AG04449 (cell line): ENCODE measurements at regions not wholly inside any gene's neighbourhood (a gene's known extent, or its start where the extent isn't known, plus 50 kb on each side); places are given as distances from the start of the nearest gene placed in this dataset.

Experiments used
- CTCF ChIA-PET: fragments of 350-600 bp; formaldehyde crosslinking; extraction: SDS; loops from one replicate; lab custom pipeline; 2021; ENCODE audit warnings: antibody characterized with exemption; lab: Yijun Ruan, JAX
- POLR2A ChIA-PET: fragments of 400-600, 350-600 bp; formaldehyde crosslinking; extraction: SDS; loops from one replicate; lab custom pipeline; 2020; ENCODE audit warnings: antibody characterized with exemption, inconsistent platforms; lab: Yijun Ruan, JAX
- DNase-seq: peaks from one replicate; pipeline ENCODE4 v3.0.0-alpha.2; 2010; ENCODE audit warnings: low read depth, low spot score
- H3K4me3 ChIP-seq: 2 replicates; pipeline ENCODE4 v1.5.1; 2011; ENCODE audit warnings: low read depth, mild to moderate bottlenecking, control low read depth, low read length
- TF ChIP-seq, protein P1 (sequence below): IDR thresholded peaks from one replicate; pipeline ENCODE4 v1.5.1; 2011; ENCODE audit warnings: mild to moderate bottlenecking, moderate library complexity, low read length, control low read depth, inconsistent platforms; ENCODE audit not compliant: insufficient read depth; ENCODE audit errors: missing control alignments

DNA sequence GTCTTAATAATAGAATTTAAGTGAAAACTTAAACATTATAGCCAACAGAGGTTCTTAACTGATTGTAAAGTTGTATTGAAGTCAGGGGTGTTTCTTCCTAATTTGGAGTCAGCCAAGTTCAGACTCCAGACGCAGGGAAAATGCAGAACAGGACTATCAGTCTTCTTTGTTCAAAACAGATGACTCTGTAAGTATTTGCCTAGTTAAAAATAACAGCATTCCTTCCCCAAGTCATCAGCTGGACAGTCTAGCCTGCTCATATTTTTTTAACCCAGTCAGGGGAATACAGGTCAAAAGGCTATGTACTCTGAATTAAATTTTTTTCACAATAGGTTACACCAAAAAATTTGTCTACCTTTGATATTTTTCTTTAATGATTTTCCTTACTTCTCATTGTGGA lies 73.8 kb upstream of the DCLK2 start:
- CTCF ChIA-PET: interaction anchor here (0.7 to 10.8 kb wide), 5 partner anchors 27 to 237 kb away, joined by 3 to 136 read pairs (median 4); no protein-coding TSS in a partner anchor
- POLR2A ChIA-PET: interaction anchor here (1.0 kb wide), 1 partner anchor 76 kb away, joined by 3 read pairs; no protein-coding TSS in a partner anchor
- DNase-seq: no peak

DNA sequence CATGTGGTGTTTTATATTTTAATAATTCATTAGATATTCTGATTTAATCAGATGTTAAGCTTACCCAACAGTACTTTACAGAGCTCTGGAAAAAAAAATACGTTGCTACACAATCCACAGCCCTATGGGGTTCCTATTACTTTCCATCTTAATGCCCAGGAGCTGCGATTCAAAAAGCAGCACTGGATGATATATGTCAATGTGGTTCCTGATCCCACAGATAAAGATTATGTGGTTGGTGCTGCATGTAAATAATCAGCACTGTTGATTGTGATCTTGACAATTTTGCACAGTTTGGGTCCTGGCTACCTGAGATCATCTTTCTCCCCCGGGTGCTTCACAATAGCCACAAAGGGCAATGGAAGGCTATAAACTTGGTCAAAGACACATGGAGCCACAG lies 72.7 kb upstream of the DCLK2 start:
- ChIA-PET CTCF (interaction anchor here (1.6 to 10.8 kb wide), 3 partner anchors 19 to 236 kb away, joined by 5 to 136 read pairs (median 51); no protein-coding TSS in a partner anchor), POLR2A (no interaction called here)
- TF ChIP-seq, protein P1, sequence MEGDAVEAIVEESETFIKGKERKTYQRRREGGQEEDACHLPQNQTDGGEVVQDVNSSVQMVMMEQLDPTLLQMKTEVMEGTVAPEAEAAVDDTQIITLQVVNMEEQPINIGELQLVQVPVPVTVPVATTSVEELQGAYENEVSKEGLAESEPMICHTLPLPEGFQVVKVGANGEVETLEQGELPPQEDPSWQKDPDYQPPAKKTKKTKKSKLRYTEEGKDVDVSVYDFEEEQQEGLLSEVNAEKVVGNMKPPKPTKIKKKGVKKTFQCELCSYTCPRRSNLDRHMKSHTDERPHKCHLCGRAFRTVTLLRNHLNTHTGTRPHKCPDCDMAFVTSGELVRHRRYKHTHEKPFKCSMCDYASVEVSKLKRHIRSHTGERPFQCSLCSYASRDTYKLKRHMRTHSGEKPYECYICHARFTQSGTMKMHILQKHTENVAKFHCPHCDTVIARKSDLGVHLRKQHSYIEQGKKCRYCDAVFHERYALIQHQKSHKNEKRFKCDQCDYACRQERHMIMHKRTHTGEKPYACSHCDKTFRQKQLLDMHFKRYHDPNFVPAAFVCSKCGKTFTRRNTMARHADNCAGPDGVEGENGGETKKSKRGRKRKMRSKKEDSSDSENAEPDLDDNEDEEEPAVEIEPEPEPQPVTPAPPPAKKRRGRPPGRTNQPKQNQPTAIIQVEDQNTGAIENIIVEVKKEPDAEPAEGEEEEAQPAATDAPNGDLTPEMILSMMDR: no peak
- no peak overlapping the region for H3K4me3 ChIP-seq
- DNase-seq: no peak

More for the DNA sequence above, 73.8 kb upstream of the DCLK2 start:
- no peak overlapping the region for H3K4me3 ChIP-seq
- TF ChIP-seq, protein P1: no peak

DNA sequence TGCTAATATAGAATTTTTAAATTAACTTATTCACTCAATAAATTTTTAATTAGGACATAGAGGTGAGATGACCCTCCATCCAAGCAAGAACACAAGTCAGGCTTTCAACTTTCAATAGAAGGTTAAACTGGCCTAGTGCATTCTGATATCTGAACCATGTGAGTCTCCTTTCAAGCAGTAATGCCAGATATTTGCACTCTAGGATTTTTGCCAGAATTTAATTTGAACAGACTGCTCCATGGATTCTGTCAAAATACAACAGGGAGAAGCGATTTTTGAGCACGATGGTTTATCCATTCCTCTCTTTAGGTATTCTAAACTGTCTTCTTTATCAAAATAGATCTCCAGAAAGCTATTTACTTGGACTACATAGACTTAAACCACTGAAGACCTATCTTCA lies 72.0 kb upstream of the DCLK2 start:
- DNase-seq: no peak
- ChIA-PET POLR2A (interaction anchor here (1.5 to 2.3 kb wide), 2 partner anchors 72 to 219 kb away, joined by 6 to 9 read pairs; partner anchors contain the start of gene DCLK2), CTCF (interaction anchor here (0.6 to 10.8 kb wide), 8 partner anchors 20 to 255 kb away, joined by 3 to 136 read pairs (median 5); no protein-coding TSS in a partner anchor)
- H3K4me3 ChIP-seq: no peak overlapping the region
- TF ChIP-seq, protein P1: no peak

DNA sequence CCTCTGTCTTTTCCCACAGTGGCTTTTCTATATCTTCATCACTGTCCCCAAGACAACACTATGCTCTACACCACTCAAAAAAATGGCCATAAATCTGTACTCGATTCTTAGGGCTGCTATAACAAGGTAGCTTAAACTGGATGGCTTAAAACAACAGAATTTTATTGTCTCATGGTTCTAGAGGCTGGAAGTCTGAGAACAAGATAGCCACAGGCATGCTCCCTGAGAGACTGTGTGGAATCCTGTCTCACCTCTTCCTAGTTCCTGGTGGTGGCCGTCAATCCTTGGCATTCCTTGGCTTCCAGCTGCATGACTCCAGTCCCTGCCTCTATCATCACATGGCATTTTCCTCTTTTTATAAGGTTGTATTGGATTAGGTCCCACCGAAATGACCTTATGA lies 70.7 kb upstream of the DCLK2 start:
- POLR2A ChIA-PET: interaction anchor here (1.5 to 2.3 kb wide), 2 partner anchors 71 to 217 kb away, joined by 6 to 9 read pairs; partner anchors contain the start of gene DCLK2
- DNase-seq: peak; percentile 65

DNA sequence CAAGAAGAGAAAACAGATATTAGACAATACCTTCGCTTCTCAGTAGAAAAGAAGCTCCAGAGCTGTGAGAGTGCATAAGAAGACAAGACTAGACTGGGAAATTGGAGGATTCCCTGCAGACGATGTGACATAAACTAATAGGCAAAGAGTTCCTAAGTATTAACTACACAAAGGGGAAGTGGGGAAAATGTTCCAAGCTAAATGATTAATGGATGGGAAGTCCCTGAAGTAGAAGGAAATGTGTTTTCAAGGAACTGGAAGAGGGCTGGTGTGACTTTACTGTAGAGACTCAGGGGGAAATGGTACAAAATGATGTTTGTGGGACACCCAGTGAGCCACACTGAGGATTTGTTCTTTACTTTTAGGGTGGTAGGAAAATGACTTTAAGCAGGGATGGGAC lies 69.7 kb upstream of the DCLK2 start:
- no peak for DNase-seq
- TF ChIP-seq, protein P1: no peak
- ChIA-PET POLR2A (interaction anchor here (2.3 kb wide), 1 partner anchor 70 kb away, joined by 9 read pairs; the partner anchor contains the start of gene DCLK2), CTCF (interaction anchor here (1.3 to 10.8 kb wide), 8 partner anchors 26 to 233 kb away, joined by 3 to 136 read pairs (median 14); no protein-coding TSS in a partner anchor)
- H3K4me3 ChIP-seq: no peak overlapping the region

More for the DNA sequence above, 70.7 kb upstream of the DCLK2 start:
- TF ChIP-seq, protein P1: no peak
- CTCF ChIA-PET: interaction anchor here (0.8 to 10.8 kb wide), 11 partner anchors 10 to 859 kb away, joined by 3 to 136 read pairs (median 4); no protein-coding TSS in a partner anchor
- no peak overlapping the region for H3K4me3 ChIP-seq

DNA sequence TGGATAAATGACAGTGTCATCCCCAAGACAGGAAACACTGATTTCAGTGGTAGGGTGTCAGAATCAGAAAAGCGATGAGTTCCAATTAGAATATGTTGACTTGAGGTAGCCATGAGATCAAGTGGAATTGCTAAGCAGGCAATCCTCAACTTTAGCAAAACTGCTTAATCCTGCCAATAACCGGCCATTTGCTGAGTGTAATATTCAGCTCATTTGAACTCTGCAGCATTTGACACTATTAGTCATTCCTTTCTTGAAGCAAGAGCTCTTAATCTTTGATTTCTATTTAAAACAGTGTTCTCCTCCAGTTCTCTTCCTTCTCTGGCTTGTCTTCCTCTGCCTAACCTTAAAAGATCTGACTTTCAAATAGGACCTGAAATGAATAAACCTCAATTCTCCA lies 68.7 kb upstream of the DCLK2 start:
- DNase-seq: no peak
- TF ChIP-seq, protein P1: no peak
- no peak overlapping the region for H3K4me3 ChIP-seq
- ChIA-PET POLR2A (interaction anchor here (1.2 kb wide), 1 partner anchor 215 kb away, joined by 4 read pairs; no protein-coding TSS in a partner anchor), CTCF (interaction anchor here (0.8 to 10.8 kb wide), 27 partner anchors 10 to 574 kb away, joined by 3 to 136 read pairs (median 5); partner anchors contain the start of gene DCLK2)
